Keratinocyte (primary cell): ENCODE measurements at regions not wholly inside any gene's neighbourhood (a gene's known extent, or its start where the extent isn't known, plus 50 kb on each side); places are given as distances from the start of the nearest gene placed in this dataset.

ENCODE experiments used
- CTCF ChIP-seq, 3 experiments: IDR thresholded peaks in 1 of 3; conservative IDR thresholded peaks in 1 of 3; optimal IDR thresholded peaks in 1 of 3; 2 replicates in 2 of 3; 3 replicates in 1 of 3; pipeline versions ENCODE3 to v1.5.1; 2011; ENCODE audit warnings: low read length in 3 of 3, mild to moderate bottlenecking in 3 of 3, moderate library complexity in 2 of 3, control low read depth in 1 of 3, inconsistent platforms in 1 of 3; ENCODE audit not compliant: insufficient read depth in 2 of 3; ENCODE audit errors: extremely low read depth in 1 of 3
- EZH2 ChIP-seq: IDR thresholded peaks from one replicate; pipeline ENCODE4 v1.6.1; 2012; ENCODE audit warnings: inconsistent platforms, mild to moderate bottlenecking, low read length, moderate library complexity

DNA sequence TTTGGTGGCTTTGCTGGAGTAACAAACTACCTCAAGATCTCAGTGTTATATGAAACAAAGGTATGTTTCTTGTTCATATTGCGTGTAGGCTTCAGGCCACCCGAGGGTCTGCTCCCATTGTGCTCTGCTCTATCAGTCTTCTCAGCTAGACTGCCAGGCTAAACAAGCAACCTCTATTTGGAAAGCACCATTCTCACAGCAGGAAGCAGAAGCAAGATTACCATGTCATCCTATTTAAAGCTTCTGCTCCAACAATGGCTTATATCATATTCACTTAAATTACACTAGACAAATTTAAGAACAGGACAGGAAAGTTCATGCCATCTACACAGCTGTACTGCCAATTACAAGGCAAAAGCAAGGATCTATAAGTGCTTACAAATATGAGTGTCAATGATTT, 385.8 kb downstream of the PPARGC1A start:
- no peak for TF ChIP-seq CTCF (optimal IDR thresholded peaks at IDR 0.05 in 1 of 3, IDR thresholded peaks at IDR 0.05 in 1 of 3, conservative IDR thresholded peaks at IDR 0.05 in 1 of 3; ENCODE audit: extremely low read depth in 1 of 3, insufficient read depth in 2 of 3, low read length in 3 of 3)
- TF ChIP-seq EZH2: no peak
